HG03469 (cell line): ENCODE measurements at regions not wholly inside any gene's neighbourhood (a gene's known extent, or its start where the extent isn't known, plus 50 kb on each side); places are given as distances from the start of the nearest gene placed in this dataset.
"Not testable (repeated sequence)": the region's sequence is repeated elsewhere in the genome, so short reads cannot be mapped to it uniquely, and the experiment has no call there.

ENCODE experiments used
- ATAC-seq: cut with Tn5 transposase; IDR thresholded peaks from one replicate; pipeline ENCODE4 v1.9.1; 2021; ENCODE audit warnings: mild to moderate bottlenecking, moderate library complexity, moderate number of reproducible peaks; ENCODE audit not compliant: unreplicated experiment

- ATAC-seq, result not testable (repeated sequence)
Observed at GRCh38 chrX:79026742-79027141, 81.6 kb downstream of the P2RY10 start.

GRCh38 chrX:79035421-79035820, 90.2 kb downstream of the P2RY10 start:
- ATAC-seq, result no peak

- ATAC-seq, result no peak
Observed at GRCh38 chrX:79036157-79036880, 91.1 kb downstream of the P2RY10 start.

GRCh38 chrX:79065696-79066095, 78.8 kb upstream of the GPR174 start:
- peak; percentile 91 for ATAC-seq

GRCh38 chrX:79078114-79078513, 66.4 kb upstream of the GPR174 start:
- no peak for ATAC-seq

GRCh38 chrX:79079477-79079876, 65.0 kb upstream of the GPR174 start:
- ATAC-seq, result no peak

- ATAC-seq, result no peak
Observed at GRCh38 chrX:79080141-79080540, 64.3 kb upstream of the GPR174 start.

- ATAC-seq, result no peak
Observed at GRCh38 chrX:79081895-79082512, 62.5 kb upstream of the GPR174 start.

- ATAC-seq, result no peak
Observed at GRCh38 chrX:79082899-79083298, 61.6 kb upstream of the GPR174 start.

GRCh38 chrX:79084923-79085322, 59.6 kb upstream of the GPR174 start:
- no peak for ATAC-seq

- ATAC-seq, result no peak
Observed at GRCh38 chrX:79089896-79090584, 54.4 kb upstream of the GPR174 start.

- ATAC-seq, result no peak
Observed at GRCh38 chrX:79094075-79094832, 50.2 kb upstream of the GPR174 start.
